Nephron (organoid): ENCODE measurements at regions not wholly inside any gene's neighbourhood (a gene's known extent, or its start where the extent isn't known, plus 50 kb on each side); places are given as distances from the start of the nearest gene placed in this dataset.

Experiments used
- H3K27ac Mint-ChIP-seq, 3 experiments: 2 replicates each; pipeline ENCODE4 v1.8.0; 2020; ENCODE audit warnings: mixed read lengths in 3 of 3, mild to moderate bottlenecking in 2 of 3, moderate library complexity in 1 of 3
- H3K27me3 Mint-ChIP-seq: 2 replicates; pipeline ENCODE4 v1.8.0; 2021; ENCODE audit warnings: low read depth, mild to moderate bottlenecking, moderate library complexity, mixed read lengths
- H3K36me3 Mint-ChIP-seq: 2 replicates; pipeline ENCODE4 v1.8.0; 2020; ENCODE audit warnings: low read depth, mixed read lengths
- H3K4me1 Mint-ChIP-seq: 2 replicates; pipeline ENCODE4 v1.8.0; 2020; ENCODE audit warnings: mixed read lengths
- H3K4me3 Mint-ChIP-seq, 3 experiments: 2 replicates each; pipeline ENCODE4 v1.8.0; 2020; ENCODE audit warnings: mild to moderate bottlenecking in 3 of 3, mixed read lengths in 3 of 3, moderate library complexity in 2 of 3
- H3K9me3 Mint-ChIP-seq: 2 replicates; pipeline ENCODE4 v1.8.0; 2020; ENCODE audit warnings: mixed read lengths
- TF ChIP-seq, protein P1 (sequence below), 3 experiments: fragments of 200-600 bp; sonication (generic); IDR thresholded peaks; one replicate each; pipeline ENCODE4 v1.5.0; 2021; ENCODE audit warnings: antibody characterized with exemption in 3 of 3; ENCODE audit not compliant: unreplicated experiment in 3 of 3

DNA sequence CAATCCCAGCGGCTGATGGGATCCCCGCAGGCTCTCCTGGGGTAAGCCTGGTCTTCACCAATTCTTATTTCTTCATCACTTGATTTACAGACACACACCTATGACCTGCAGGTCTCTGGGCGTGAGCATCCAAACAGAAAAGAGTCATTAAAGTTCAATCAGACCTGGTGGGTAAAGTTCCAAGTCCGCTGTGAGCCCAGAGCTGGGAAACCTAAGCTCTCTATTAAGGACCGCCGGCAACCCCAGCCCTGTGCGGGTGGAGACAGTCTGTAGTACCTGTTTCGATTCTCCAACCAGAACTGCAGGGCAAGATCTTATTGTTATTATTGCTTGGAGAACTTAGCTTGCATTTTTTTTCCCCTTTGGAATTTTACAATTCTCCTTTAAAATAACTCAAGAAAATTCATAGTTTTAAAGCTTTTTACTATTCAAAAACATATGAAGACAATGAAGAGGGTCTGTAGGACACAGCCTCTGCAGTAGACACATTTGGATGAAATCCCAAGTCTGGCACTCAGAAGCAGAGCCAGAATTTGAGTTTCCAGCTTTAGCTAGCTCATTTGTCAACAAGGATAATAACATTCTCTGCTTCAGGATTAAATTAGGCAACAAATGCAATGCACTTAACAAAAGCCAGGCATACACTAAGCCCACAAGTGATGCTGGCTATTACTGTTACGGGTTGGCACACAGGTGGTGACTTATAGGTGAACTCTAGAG lies 376.4 kb downstream of the INSIG2 start:
- peaks cover 18% of the 10 kb centered on the region for H3K27me3 Mint-ChIP-seq
- H3K36me3 Mint-ChIP-seq, result no peaks in the 10 kb centered on the region
- H3K4me1 Mint-ChIP-seq, result no peaks in the 10 kb centered on the region
- no peak overlapping the region for H3K27ac Mint-ChIP-seq
- H3K4me3 Mint-ChIP-seq, result no peak overlapping the region
- TF ChIP-seq, protein P1, sequence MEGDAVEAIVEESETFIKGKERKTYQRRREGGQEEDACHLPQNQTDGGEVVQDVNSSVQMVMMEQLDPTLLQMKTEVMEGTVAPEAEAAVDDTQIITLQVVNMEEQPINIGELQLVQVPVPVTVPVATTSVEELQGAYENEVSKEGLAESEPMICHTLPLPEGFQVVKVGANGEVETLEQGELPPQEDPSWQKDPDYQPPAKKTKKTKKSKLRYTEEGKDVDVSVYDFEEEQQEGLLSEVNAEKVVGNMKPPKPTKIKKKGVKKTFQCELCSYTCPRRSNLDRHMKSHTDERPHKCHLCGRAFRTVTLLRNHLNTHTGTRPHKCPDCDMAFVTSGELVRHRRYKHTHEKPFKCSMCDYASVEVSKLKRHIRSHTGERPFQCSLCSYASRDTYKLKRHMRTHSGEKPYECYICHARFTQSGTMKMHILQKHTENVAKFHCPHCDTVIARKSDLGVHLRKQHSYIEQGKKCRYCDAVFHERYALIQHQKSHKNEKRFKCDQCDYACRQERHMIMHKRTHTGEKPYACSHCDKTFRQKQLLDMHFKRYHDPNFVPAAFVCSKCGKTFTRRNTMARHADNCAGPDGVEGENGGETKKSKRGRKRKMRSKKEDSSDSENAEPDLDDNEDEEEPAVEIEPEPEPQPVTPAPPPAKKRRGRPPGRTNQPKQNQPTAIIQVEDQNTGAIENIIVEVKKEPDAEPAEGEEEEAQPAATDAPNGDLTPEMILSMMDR (IDR thresholded peaks at IDR 0.05; ENCODE audit: unreplicated experiment in 3 of 3), result no peak
- no peaks in the 10 kb centered on the region for H3K9me3 Mint-ChIP-seq

DNA sequence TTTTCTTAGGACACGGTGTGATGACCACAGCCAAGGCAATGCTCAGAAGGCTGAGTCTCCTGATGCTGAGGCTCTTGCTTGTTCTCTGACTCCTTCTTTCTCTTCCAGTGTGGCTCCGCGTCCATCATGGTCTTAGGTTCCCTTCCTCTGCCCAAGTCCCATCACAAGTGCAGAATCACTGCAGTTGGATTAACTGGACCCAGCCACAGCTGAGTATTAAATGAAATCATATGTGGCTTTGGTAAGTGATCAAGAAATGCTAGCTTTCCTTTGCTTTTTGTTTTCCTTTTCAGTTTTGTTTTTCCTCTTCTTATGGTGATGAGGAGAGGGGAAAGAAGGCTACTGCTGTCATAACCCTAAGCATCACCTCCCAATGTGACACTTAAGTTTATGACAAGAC lies 375.8 kb downstream of the INSIG2 start:
- no peaks in the 10 kb centered on the region for H3K9me3 Mint-ChIP-seq
- H3K27ac Mint-ChIP-seq, result no peak overlapping the region
- no peaks in the 10 kb centered on the region for H3K36me3 Mint-ChIP-seq
- TF ChIP-seq, protein P1 (IDR thresholded peaks at IDR 0.05; ENCODE audit: unreplicated experiment in 3 of 3), result no peak
- H3K4me1 Mint-ChIP-seq, result no peaks in the 10 kb centered on the region
- H3K27me3 Mint-ChIP-seq, result peaks cover 18% of the 10 kb centered on the region
- no peak overlapping the region for H3K4me3 Mint-ChIP-seq

DNA sequence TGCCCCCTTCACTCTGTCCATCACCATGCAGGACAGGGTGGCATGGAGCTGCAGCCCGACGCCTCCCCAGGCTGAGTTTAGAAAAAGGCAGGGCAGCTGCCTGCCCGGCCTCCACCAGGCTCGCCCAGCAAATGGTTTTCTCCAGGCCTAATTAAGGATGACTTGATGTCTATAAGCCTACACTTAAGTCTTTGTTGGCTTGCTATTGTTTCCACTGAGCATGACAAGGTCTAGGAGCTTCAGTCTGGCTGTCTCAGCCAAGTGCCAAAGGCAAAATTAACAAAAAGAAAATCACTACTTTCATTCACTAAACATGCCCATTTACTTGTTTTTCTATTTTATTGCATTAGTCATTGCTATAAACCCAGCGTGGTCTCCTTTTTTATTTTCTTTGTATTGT lies 372.2 kb downstream of the INSIG2 start:
- TF ChIP-seq, protein P1 (IDR thresholded peaks at IDR 0.05; ENCODE audit: unreplicated experiment in 3 of 3), result no peak
- Mint-ChIP-seq H3K27ac (no peak overlapping the region), H3K4me3 (no peak overlapping the region), H3K9me3 (no peaks in the 10 kb centered on the region), H3K4me1 (no peaks in the 10 kb centered on the region), H3K36me3 (no peaks in the 10 kb centered on the region), H3K27me3 (peaks cover 17% of the 10 kb centered on the region)

DNA sequence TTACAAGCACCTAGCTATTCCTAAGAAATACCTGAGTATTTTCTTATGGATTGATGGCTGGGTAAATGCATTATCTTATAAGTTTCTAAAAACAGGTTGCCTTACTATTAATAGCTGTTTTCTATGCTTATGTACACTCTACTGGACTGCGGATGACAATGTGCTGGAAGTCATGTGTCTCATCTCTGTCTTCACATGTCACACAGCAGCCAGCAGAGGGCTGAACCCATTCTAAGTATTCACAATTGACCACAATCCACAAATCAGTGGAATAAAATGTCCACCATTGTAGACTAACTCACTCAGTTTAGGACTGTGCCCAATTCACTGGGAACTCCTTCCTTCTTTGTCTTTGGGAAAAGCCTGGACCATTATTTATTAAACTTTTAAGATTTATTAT lies 371.2 kb downstream of the INSIG2 start:
- Mint-ChIP-seq H3K4me3 (no peak overlapping the region), H3K4me1 (no peaks in the 10 kb centered on the region), H3K9me3 (no peaks in the 10 kb centered on the region), H3K27ac (no peak overlapping the region), H3K36me3 (no peaks in the 10 kb centered on the region), H3K27me3 (peaks cover 17% of the 10 kb centered on the region)
- TF ChIP-seq, protein P1 (IDR thresholded peaks at IDR 0.05; ENCODE audit: unreplicated experiment in 3 of 3), result no peak

DNA sequence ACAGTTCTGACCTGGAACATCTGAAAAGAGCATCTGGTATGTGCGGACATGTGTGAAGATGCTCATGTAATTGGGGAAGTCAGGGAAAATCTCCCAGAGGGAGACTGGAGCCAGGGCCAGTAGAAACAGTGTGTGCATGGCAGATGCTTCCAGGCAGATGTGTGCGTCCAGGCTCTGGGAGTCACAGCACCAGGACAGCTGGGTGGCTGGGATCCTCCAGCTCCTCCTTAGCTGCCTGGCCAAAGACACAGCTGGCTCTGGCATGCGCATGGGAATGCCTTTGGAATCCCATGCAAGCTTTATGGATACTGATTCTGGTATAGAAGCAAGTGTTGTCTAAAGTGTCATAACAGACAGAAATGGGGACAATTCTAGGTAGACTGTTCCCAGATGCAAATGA lies 369.7 kb downstream of the INSIG2 start:
- Mint-ChIP-seq H3K27ac (no peak overlapping the region), H3K9me3 (no peaks in the 10 kb centered on the region), H3K36me3 (no peaks in the 10 kb centered on the region), H3K27me3 (peaks cover 17% of the 10 kb centered on the region), H3K4me3 (no peak overlapping the region), H3K4me1 (no peaks in the 10 kb centered on the region)
- TF ChIP-seq, protein P1 (IDR thresholded peaks at IDR 0.05; ENCODE audit: unreplicated experiment in 3 of 3), result no peak

DNA sequence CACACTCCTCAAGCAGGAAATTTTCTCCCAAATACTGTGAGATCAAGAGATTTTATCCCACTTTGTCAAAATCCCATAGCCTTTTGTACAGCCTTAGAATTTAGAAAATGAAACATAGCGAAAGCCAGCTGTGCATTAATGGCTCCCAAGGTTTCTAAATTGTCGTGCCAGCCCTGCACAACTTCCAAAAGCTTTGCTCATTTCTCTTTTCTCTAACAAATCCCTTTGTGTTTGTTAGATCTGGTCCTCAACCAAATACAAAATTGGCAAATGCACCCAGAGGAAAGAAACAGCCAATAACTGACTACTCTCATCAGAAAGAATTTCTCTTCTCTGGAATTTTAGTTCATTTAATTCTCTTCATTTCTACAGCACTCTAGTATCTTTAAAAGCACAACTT lies 361.1 kb downstream of the INSIG2 start:
- no peak overlapping the region for H3K27ac Mint-ChIP-seq
- H3K4me1 Mint-ChIP-seq, result no peaks in the 10 kb centered on the region
- TF ChIP-seq, protein P1 (IDR thresholded peaks at IDR 0.05; ENCODE audit: unreplicated experiment in 3 of 3), result no peak
- no peaks in the 10 kb centered on the region for H3K9me3 Mint-ChIP-seq
- H3K4me3 Mint-ChIP-seq, result no peak overlapping the region
- peaks cover 12% of the 10 kb centered on the region for H3K27me3 Mint-ChIP-seq
- H3K36me3 Mint-ChIP-seq, result no peaks in the 10 kb centered on the region
